HEK293 (cell line): ENCODE measurements at regions not wholly inside any gene's neighbourhood (a gene's known extent, or its start where the extent isn't known, plus 50 kb on each side); places are given as distances from the start of the nearest gene placed in this dataset.

ENCODE experiments used
- ZNF114 ChIP-seq: fragments of 450-650 bp; formaldehyde crosslinking; IDR thresholded peaks from 2 replicates; pipeline ENCODE4 v1.5.0; 2017; ENCODE audit warnings: missing biosample characterization, missing genetic modification characterization
- TF ChIP-seq, protein P1 (sequence below): fragments of 450-650 bp; formaldehyde crosslinking; IDR thresholded peaks from 2 replicates; pipeline ENCODE4 v1.5.1; 2016; ENCODE audit warnings: missing biosample characterization, missing genetic modification characterization
- TF ChIP-seq, protein P2 (sequence below): fragments of 450-650 bp; formaldehyde crosslinking; IDR thresholded peaks from 2 replicates; pipeline ENCODE4 v1.5.1; 2017; ENCODE audit warnings: missing biosample characterization, missing genetic modification characterization

DNA sequence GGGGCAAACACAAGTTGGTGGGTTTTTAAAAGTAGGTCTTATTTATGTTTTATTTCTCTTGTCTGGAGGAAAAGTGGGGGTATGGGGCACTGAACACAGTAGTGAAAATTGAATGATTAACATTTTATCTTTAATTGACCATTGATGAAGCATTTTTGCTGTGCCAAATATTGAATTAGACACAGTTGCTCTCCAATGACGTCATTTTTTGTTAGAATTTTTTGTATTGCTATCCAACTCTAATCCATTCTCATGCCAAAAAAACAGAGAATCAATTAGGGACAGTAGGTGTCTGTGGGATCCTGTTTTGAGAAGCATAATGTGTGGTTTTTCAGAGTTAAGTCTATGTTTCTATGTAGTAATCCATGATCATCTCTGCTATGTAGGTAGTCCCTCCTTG is 1032.8 kb downstream of the STPG2 start:
- TF ChIP-seq ZNF114 (tag by site-specific recombination): no peak
- TF ChIP-seq, protein P1, sequence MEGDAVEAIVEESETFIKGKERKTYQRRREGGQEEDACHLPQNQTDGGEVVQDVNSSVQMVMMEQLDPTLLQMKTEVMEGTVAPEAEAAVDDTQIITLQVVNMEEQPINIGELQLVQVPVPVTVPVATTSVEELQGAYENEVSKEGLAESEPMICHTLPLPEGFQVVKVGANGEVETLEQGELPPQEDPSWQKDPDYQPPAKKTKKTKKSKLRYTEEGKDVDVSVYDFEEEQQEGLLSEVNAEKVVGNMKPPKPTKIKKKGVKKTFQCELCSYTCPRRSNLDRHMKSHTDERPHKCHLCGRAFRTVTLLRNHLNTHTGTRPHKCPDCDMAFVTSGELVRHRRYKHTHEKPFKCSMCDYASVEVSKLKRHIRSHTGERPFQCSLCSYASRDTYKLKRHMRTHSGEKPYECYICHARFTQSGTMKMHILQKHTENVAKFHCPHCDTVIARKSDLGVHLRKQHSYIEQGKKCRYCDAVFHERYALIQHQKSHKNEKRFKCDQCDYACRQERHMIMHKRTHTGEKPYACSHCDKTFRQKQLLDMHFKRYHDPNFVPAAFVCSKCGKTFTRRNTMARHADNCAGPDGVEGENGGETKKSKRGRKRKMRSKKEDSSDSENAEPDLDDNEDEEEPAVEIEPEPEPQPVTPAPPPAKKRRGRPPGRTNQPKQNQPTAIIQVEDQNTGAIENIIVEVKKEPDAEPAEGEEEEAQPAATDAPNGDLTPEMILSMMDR: no peak
- TF ChIP-seq, protein P2, sequence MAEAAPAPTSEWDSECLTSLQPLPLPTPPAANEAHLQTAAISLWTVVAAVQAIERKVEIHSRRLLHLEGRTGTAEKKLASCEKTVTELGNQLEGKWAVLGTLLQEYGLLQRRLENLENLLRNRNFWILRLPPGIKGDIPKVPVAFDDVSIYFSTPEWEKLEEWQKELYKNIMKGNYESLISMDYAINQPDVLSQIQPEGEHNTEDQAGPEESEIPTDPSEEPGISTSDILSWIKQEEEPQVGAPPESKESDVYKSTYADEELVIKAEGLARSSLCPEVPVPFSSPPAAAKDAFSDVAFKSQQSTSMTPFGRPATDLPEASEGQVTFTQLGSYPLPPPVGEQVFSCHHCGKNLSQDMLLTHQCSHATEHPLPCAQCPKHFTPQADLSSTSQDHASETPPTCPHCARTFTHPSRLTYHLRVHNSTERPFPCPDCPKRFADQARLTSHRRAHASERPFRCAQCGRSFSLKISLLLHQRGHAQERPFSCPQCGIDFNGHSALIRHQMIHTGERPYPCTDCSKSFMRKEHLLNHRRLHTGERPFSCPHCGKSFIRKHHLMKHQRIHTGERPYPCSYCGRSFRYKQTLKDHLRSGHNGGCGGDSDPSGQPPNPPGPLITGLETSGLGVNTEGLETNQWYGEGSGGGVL (tag by site-specific recombination): no peak
